H1 (cell line): ENCODE measurements at regions not wholly inside any gene's neighbourhood (a gene's known extent, or its start where the extent isn't known, plus 50 kb on each side); places are given as distances from the start of the nearest gene placed in this dataset.

ENCODE experiments used
- CHD2 ChIP-seq: IDR thresholded peaks from 2 replicates; pipeline ENCODE4 v1.6.1; 2012; ENCODE audit warnings: low read length, improper control_type of control experiment
- JUND ChIP-seq: IDR thresholded peaks from 2 replicates; pipeline ENCODE4 v1.6.1; 2011; ENCODE audit warnings: mild to moderate bottlenecking, improper control_type of control experiment, low read length
- POLR2A ChIP-seq, 2 experiments: IDR thresholded peaks; 1 replicate in 1 of 2; 2 replicates in 1 of 2; pipeline ENCODE4 v1.6.1; 2011; ENCODE audit warnings: low read depth in 2 of 2, low read length in 2 of 2, mild to moderate bottlenecking in 2 of 2; ENCODE audit errors: control extremely low read depth in 1 of 2
- RFX5 ChIP-seq: IDR thresholded peaks from 2 replicates; pipeline ENCODE4 v1.6.1; 2011; ENCODE audit warnings: low read depth, low read length, improper control_type of control experiment, borderline replicate concordance
- SIN3A ChIP-seq, 2 experiments: IDR thresholded peaks in 1 of 2; conservative IDR thresholded peaks in 1 of 2; 2 replicates each; pipeline ENCODE4 v1.6.1; 2011 to 2012; ENCODE audit warnings: low read length in 2 of 2, improper control_type of control experiment in 1 of 2, low read depth in 1 of 2, mild to moderate bottlenecking in 1 of 2
- TAF1 ChIP-seq: IDR thresholded peaks from 2 replicates; pipeline ENCODE4 v1.6.1; 2011; ENCODE audit warnings: mild to moderate bottlenecking, low read depth, low read length

DNA sequence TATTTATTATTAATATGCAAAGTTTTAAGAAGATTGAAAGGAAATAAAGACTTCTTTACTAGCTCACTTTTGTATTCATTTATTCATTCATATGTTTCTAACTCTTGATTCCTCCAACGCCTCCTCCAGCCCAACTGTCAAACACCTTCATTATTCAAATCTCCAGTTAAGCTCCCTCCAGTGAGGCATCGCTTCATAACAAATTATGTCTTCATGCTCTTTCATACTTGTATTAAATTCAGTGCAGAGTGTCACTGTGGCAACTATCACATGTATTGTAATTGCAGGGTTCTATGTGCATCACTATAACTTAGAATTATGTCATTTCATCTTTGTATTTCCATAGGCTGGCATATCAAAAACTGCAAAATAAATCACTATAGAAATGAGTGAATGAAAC, 1394.2 kb upstream of the PCDH7 start:
- no peak for TF ChIP-seq CHD2
- no peak for TF ChIP-seq POLR2A (IDR thresholded peaks at IDR 0.05; ENCODE audit: control extremely low read depth in 1 of 2, low read depth in 2 of 2, low read length in 2 of 2)
- TF ChIP-seq RFX5: no peak
- no peak for TF ChIP-seq JUND
- no peak for TF ChIP-seq TAF1
- no peak for TF ChIP-seq SIN3A (conservative IDR thresholded peaks at IDR 0.05 in 1 of 2, IDR thresholded peaks at IDR 0.05 in 1 of 2; ENCODE audit: low read depth in 1 of 2, low read length in 2 of 2)
